Endothelial cell (in vitro differentiated cells): ENCODE measurements at regions not wholly inside any gene's neighbourhood (a gene's known extent, or its start where the extent isn't known, plus 50 kb on each side); places are given as distances from the start of the nearest gene placed in this dataset.
A peak's percentile ranks its signal among the peaks of the same experiment; 100 is the strongest.

ENCODE experiments used
- DNase-seq: peaks from one replicate; pipeline ENCODE4 v3.0.0; 2021; ENCODE audit warnings: low spot score
- H3K27ac Mint-ChIP-seq: one replicate; pipeline ENCODE4 v1.8.0; 2021; ENCODE audit warnings: mixed read lengths, inconsistent platforms; ENCODE audit not compliant: unreplicated experiment
- H3K27me3 Mint-ChIP-seq: one replicate; pipeline ENCODE4 v1.8.0; 2021; ENCODE audit warnings: mild to moderate bottlenecking, moderate library complexity, mixed read lengths, inconsistent platforms; ENCODE audit not compliant: unreplicated experiment
- H3K36me3 Mint-ChIP-seq: one replicate; pipeline ENCODE4 v1.8.0; 2021; ENCODE audit warnings: mild to moderate bottlenecking, low read depth, mixed read lengths, inconsistent platforms; ENCODE audit not compliant: unreplicated experiment
- H3K4me1 Mint-ChIP-seq: one replicate; pipeline ENCODE4 v1.8.0; 2021; ENCODE audit warnings: mild to moderate bottlenecking, mixed read lengths, inconsistent platforms; ENCODE audit not compliant: unreplicated experiment
- H3K4me3 Mint-ChIP-seq: one replicate; pipeline ENCODE4 v1.8.0; 2021; ENCODE audit warnings: mild to moderate bottlenecking, mixed read lengths, inconsistent platforms; ENCODE audit not compliant: unreplicated experiment
- H3K9me3 Mint-ChIP-seq: one replicate; pipeline ENCODE4 v1.8.0; 2021; ENCODE audit warnings: mixed read lengths, inconsistent platforms; ENCODE audit not compliant: unreplicated experiment
- TF ChIP-seq, protein P1 (sequence below): fragments of 200-600 bp; sonication (generic); IDR thresholded peaks from one replicate; pipeline ENCODE4 v1.5.0; 2021; ENCODE audit warnings: antibody characterized with exemption; ENCODE audit not compliant: unreplicated experiment

DNA sequence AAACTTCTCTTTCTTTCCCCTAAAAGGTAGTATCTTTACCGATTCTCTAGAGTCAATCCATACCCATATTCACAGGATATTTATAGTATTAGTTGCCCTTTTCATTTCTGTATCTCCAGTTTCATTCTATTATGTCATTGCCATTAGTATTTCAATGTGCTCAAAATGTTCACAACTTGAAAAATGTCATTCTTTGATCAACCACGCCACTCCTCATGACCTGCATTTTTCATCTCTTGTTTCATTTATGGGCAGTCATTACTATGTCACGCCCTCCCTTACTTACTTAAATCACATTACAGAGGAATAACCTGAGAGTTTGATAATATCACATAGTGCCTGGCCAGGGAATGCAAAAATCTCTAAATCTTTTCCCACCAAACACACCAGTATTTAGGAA is 427.3 kb upstream of the GJE1 start:
- Mint-ChIP-seq H3K27ac (no peak overlapping the region), H3K4me3 (no peak overlapping the region), H3K9me3 (no peaks in the 10 kb centered on the region), H3K27me3 (no peaks in the 10 kb centered on the region), H3K36me3 (no peaks in the 10 kb centered on the region), H3K4me1 (peaks cover 13% of the 10 kb centered on the region)
- no peak for DNase-seq
- TF ChIP-seq, protein P1, sequence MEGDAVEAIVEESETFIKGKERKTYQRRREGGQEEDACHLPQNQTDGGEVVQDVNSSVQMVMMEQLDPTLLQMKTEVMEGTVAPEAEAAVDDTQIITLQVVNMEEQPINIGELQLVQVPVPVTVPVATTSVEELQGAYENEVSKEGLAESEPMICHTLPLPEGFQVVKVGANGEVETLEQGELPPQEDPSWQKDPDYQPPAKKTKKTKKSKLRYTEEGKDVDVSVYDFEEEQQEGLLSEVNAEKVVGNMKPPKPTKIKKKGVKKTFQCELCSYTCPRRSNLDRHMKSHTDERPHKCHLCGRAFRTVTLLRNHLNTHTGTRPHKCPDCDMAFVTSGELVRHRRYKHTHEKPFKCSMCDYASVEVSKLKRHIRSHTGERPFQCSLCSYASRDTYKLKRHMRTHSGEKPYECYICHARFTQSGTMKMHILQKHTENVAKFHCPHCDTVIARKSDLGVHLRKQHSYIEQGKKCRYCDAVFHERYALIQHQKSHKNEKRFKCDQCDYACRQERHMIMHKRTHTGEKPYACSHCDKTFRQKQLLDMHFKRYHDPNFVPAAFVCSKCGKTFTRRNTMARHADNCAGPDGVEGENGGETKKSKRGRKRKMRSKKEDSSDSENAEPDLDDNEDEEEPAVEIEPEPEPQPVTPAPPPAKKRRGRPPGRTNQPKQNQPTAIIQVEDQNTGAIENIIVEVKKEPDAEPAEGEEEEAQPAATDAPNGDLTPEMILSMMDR = no peak

DNA sequence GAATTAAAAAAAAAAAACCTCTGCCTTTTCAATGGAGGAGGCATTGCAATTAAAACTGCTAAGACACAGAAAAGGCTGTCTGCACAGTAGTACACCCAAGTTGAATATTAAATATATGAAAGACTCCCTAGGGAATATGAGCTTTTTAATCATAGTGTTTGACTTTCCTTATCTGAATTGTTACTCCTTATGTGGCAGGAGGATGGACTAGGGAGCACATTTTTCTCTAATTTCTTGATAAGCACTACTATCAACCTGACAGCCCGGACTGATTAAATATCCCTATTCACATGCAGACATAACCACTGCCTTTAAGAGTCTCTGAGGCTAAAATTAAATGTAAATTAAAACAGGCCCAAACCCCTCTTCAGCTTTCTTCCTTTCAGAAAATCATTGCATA is 428.6 kb upstream of the GJE1 start:
- no peak for DNase-seq
- H3K27ac Mint-ChIP-seq = no peak overlapping the region
- TF ChIP-seq, protein P1 = no peak
- no peaks in the 10 kb centered on the region for H3K36me3 Mint-ChIP-seq
- peaks cover 13% of the 10 kb centered on the region for H3K4me1 Mint-ChIP-seq
- H3K9me3 Mint-ChIP-seq = no peaks in the 10 kb centered on the region
- no peak overlapping the region for H3K4me3 Mint-ChIP-seq
- no peaks in the 10 kb centered on the region for H3K27me3 Mint-ChIP-seq

DNA sequence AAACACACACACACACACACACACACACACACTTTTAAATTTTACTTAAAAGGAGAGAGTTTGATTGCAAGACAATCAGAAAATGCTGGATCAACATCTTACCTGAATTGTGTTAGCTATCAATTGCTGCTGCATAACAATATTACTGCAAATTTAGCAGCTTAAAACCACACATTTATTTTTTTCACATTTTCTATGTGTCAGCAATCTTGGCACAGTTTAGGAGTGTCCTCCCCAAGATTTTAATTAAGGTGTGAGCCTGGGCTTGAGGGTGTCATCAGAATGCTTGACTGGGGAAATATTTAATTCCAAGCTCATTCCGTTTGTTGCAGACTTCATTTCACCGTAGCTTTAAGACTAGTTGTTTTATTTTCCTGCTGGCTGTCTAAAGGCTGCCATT is 431.0 kb upstream of the GJE1 start:
- no peak for DNase-seq
- H3K4me3 Mint-ChIP-seq = no peak overlapping the region
- H3K4me1 Mint-ChIP-seq = peaks cover 13% of the 10 kb centered on the region
- no peak overlapping the region for H3K27ac Mint-ChIP-seq
- TF ChIP-seq, protein P1 = no peak
- H3K27me3 Mint-ChIP-seq = no peaks in the 10 kb centered on the region
- H3K9me3 Mint-ChIP-seq = no peaks in the 10 kb centered on the region
- H3K36me3 Mint-ChIP-seq = no peaks in the 10 kb centered on the region

DNA sequence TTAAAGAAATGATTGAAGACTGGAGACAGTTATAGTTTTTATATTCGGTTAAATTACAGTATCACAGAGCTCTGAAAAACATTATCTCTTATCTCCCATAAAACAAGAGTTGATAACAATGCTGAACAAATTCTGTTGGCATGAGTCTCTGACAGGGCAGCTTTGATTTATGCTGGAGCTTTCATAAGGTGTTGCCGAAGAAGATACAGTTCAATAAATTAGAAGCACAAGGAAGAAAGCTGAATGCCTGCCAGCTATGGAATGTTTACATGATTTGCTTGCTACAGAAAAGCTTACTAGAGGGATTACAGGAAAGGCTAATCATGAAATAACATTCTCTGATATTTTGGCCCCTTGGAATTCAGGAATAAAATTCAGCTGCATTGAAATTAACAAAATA is 431.9 kb upstream of the GJE1 start:
- TF ChIP-seq, protein P1 = no peak
- no peak overlapping the region for H3K4me3 Mint-ChIP-seq
- peak overlapping the region; percentile 5 for H3K27ac Mint-ChIP-seq
- H3K9me3 Mint-ChIP-seq = no peaks in the 10 kb centered on the region
- no peaks in the 10 kb centered on the region for H3K27me3 Mint-ChIP-seq
- peaks cover 13% of the 10 kb centered on the region for H3K4me1 Mint-ChIP-seq
- no peak for DNase-seq
- no peaks in the 10 kb centered on the region for H3K36me3 Mint-ChIP-seq

DNA sequence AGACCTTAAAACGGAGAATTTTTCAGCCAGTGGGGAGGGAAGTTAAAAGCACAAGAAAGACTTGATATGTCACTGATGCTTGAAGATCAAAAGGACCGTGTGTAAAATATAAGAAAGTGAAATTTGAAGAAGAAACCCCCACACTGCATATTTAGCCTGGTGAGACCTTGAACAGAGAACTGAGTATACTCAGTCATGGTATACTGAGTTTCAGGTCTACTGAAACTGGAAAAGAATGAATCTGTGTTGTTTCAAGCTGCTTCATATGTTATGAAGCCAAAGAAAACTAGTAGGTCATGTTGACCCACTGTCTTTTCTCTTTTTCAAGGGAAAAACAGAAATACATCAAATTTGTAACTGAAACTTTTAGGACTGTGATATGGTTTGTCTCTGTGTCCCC is 443.8 kb upstream of the GJE1 start:
- Mint-ChIP-seq H3K9me3 (no peaks in the 10 kb centered on the region), H3K4me1 (no peaks in the 10 kb centered on the region), H3K27ac (no peak overlapping the region), H3K27me3 (no peaks in the 10 kb centered on the region), H3K4me3 (no peak overlapping the region), H3K36me3 (no peaks in the 10 kb centered on the region)
- TF ChIP-seq, protein P1 = no peak
- no peak for DNase-seq
